ENCODE measurements at regions not wholly inside any gene's neighbourhood (a gene's known extent, or its start where the extent isn't known, plus 50 kb on each side); places are given as distances from the start of the nearest gene placed in this dataset.

DNA sequence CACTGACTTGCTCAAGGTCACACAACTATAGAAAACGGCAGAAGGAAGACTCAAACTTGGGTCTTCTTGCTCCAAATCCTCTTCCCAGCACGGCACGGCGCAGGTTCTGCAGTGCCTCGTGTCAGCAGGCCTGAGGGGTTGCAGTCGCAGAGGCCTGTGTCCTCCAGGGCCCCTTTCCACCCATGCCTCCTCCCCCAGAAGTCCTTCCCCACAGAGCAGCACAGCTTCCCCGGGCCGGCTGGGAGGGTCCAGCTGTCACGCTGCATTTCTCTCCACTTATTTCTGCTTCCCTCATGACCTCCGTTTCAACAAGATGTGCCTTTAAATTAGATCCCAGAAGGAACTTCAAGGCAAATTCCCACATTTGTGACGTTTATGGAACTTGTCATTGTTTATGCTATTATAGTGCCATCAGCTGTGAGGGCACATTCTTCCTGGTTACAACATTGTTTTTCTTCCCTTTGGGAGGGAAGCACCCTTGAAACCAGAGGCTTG lies 148.4 kb downstream of the C5orf15 start:
- no peak for TF ChIP-seq CTCF (IDR thresholded peaks at IDR 0.05; ENCODE audit: low read depth, low read length)
- H3K27me3 ChIP-seq, result no peaks in the 10 kb centered on the region
- DNase-seq (ENCODE audit: low read depth in 1 of 2, low spot score in 1 of 2), result no peak
- no peaks in the 10 kb centered on the region for H3K9me3 ChIP-seq (ENCODE audit: low read depth)
- H3K4me1 ChIP-seq (ENCODE audit: low read depth), result peaks cover 35% of the 10 kb centered on the region
- peak overlapping the region; percentile 63 for H3K27ac ChIP-seq
- no peak overlapping the region for H3K4me3 ChIP-seq
- no peaks in the 10 kb centered on the region for H3K36me3 ChIP-seq

DNA sequence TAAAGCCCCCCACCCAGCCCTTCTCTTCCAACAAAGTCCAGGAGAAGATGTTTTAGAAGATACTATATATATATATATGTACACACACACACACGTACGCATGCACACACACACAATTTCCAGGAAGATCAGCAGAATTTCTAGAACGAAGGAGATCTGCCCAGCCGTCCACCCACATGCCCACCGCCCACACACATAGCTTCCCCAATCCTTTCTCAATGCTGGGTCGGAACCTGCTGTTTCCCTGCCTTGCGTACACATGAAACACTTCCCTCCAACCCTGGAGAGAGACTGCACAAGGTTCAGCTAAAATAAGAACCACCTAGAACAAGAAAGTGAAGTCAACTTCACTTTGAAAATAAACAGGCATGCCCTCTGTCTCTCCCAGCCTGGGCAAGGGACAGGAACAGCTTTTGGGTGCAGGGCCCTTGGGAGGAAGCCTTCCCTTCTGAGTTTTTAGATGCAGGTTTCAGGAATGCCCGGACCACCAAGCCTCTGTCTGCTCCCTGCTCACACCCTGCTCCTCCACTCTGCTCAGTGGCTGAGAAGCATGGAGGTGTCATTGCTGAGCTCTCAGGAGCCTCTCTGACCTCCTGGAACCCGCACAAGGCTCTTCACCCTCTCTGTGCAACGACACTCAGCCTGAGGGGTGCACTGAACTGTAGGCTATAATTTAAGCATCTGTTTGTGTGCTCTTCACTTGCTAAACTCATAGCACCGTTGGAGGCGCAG lies 149.4 kb downstream of the C5orf15 start:
- Histone ChIP-seq H3K36me3 (no peaks in the 10 kb centered on the region), H3K4me1 (ENCODE audit: low read depth) (peaks cover 32% of the 10 kb centered on the region), H3K9me3 (ENCODE audit: low read depth) (no peaks in the 10 kb centered on the region), H3K27me3 (no peaks in the 10 kb centered on the region), H3K4me3 (no peak overlapping the region), H3K27ac (no peak overlapping the region)
- no peak for DNase-seq (ENCODE audit: low read depth in 1 of 2, low spot score in 1 of 2)
- TF ChIP-seq CTCF (IDR thresholded peaks at IDR 0.05; ENCODE audit: low read depth, low read length), result no peak

DNA sequence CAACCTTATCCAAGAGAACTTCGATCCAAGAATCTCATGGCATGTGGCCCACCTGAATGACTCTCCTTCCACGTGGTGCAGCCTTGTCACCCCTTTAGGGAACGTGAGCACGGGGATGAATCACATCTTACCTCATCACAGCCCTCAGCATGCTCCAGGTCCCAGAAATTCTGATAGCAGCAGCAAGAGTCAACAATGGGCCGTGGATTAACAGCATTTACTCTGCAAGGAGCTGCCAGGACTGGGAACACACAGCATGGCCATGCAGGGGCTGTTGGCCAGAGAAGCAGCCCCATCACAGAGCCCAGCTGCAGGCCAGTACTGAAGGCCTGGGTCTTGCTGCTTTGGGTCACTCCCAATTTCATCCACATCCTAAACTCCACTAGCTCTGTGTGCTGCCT lies 150.4 kb downstream of the C5orf15 start:
- Histone ChIP-seq H3K4me3 (no peak overlapping the region), H3K27me3 (no peaks in the 10 kb centered on the region), H3K36me3 (no peaks in the 10 kb centered on the region), H3K4me1 (ENCODE audit: low read depth) (peaks cover 32% of the 10 kb centered on the region), H3K27ac (no peak overlapping the region), H3K9me3 (ENCODE audit: low read depth) (no peaks in the 10 kb centered on the region)
- DNase-seq (ENCODE audit: low read depth in 1 of 2, low spot score in 1 of 2), result peak in 1 of 2 donors; percentile 52
- TF ChIP-seq CTCF (IDR thresholded peaks at IDR 0.05; ENCODE audit: low read depth, low read length), result no peak

- Histone ChIP-seq H3K27me3 (no peaks in the 10 kb centered on the region), H3K9me3 (ENCODE audit: low read depth) (no peaks in the 10 kb centered on the region)
- TF ChIP-seq CTCF (IDR thresholded peaks at IDR 0.05; ENCODE audit: low read depth, low read length), result no peak
Observed at GRCh38 chr5:133817456-133817855, 151.0 kb downstream of the C5orf15 start.

GRCh38 chr5:133816791-133817190 lies 151.6 kb downstream of the C5orf15 start:
- Histone ChIP-seq H3K4me3 (no peak overlapping the region), H3K27me3 (no peaks in the 10 kb centered on the region), H3K4me1 (ENCODE audit: low read depth) (peaks cover 30% of the 10 kb centered on the region), H3K27ac (no peak overlapping the region), H3K9me3 (ENCODE audit: low read depth) (no peaks in the 10 kb centered on the region), H3K36me3 (no peaks in the 10 kb centered on the region)
- no peak for DNase-seq (ENCODE audit: low read depth in 1 of 2, low spot score in 1 of 2)
- TF ChIP-seq CTCF (IDR thresholded peaks at IDR 0.05; ENCODE audit: low read depth, low read length), result no peak

More at GRCh38 chr5:133817456-133817855, 151.0 kb downstream of the C5orf15 start:
- H3K4me3 ChIP-seq, result no peak overlapping the region
- no peaks in the 10 kb centered on the region for H3K36me3 ChIP-seq
- DNase-seq (ENCODE audit: low read depth in 1 of 2, low spot score in 1 of 2), result no peak
- H3K4me1 ChIP-seq (ENCODE audit: low read depth), result peaks cover 32% of the 10 kb centered on the region
- no peak overlapping the region for H3K27ac ChIP-seq
